ENCODE measurements at regions not wholly inside any gene's neighbourhood (a gene's known extent, or its start where the extent isn't known, plus 50 kb on each side); places are given as distances from the start of the nearest gene placed in this dataset.

DNA sequence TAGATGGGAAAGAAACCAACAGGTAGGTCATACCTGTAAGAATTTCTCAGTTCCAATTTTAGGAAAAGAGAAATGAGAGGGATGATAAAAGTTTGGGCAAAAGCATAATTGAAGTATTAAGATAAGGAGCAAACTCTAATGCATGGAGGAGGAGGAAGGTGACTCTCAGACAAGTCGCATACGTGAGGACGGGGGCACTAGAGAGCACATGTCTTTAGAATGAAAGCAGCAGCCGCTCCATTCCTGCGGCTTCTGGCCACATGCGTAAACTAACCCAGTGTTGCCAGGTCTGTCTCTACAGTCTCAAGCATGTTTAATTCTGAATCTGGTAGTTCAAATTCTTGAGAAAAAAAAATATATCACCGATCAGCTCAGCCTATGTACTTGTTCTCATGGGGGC, 371.5 kb upstream of the SLC30A5 start:
- H3K36me3 ChIP-seq (ENCODE audit: low read depth), result no peaks in the 10 kb centered on the region
- H3K27ac ChIP-seq (ENCODE audit: poor library complexity, severe bottlenecking), result no peak overlapping the region
- no peak for ATAC-seq (ENCODE audit: low read depth)
- no peaks in the 10 kb centered on the region for H3K9me3 ChIP-seq (ENCODE audit: severe bottlenecking)
- no peak for DNase-seq (ENCODE audit: low spot score)
- no peaks in the 10 kb centered on the region for H3K4me1 ChIP-seq (ENCODE audit: insufficient read depth, poor library complexity, severe bottlenecking)
- TF ChIP-seq CTCF (IDR thresholded peaks at IDR 0.05; ENCODE audit: poor library complexity, severe bottlenecking), result no peak
- no peak overlapping the region for H3K4me3 ChIP-seq (ENCODE audit: severe bottlenecking)
- H3K27me3 ChIP-seq (ENCODE audit: insufficient read depth, poor library complexity, severe bottlenecking), result no peaks in the 10 kb centered on the region

GRCh38 chr5:68725905-68726683, 367.7 kb upstream of the SLC30A5 start:
- no peak for TF ChIP-seq CTCF (IDR thresholded peaks at IDR 0.05; ENCODE audit: poor library complexity, severe bottlenecking)
- no peak overlapping the region for H3K4me3 ChIP-seq (ENCODE audit: severe bottlenecking)
- H3K4me1 ChIP-seq (ENCODE audit: insufficient read depth, poor library complexity, severe bottlenecking), result no peaks in the 10 kb centered on the region
- DNase-seq (ENCODE audit: low spot score), result no peak
- H3K27me3 ChIP-seq (ENCODE audit: insufficient read depth, poor library complexity, severe bottlenecking), result no peaks in the 10 kb centered on the region
- no peak for ATAC-seq (ENCODE audit: low read depth)
- H3K36me3 ChIP-seq (ENCODE audit: low read depth), result no peaks in the 10 kb centered on the region
- no peak overlapping the region for H3K27ac ChIP-seq (ENCODE audit: poor library complexity, severe bottlenecking)
- H3K9me3 ChIP-seq (ENCODE audit: severe bottlenecking), result no peaks in the 10 kb centered on the region

DNA sequence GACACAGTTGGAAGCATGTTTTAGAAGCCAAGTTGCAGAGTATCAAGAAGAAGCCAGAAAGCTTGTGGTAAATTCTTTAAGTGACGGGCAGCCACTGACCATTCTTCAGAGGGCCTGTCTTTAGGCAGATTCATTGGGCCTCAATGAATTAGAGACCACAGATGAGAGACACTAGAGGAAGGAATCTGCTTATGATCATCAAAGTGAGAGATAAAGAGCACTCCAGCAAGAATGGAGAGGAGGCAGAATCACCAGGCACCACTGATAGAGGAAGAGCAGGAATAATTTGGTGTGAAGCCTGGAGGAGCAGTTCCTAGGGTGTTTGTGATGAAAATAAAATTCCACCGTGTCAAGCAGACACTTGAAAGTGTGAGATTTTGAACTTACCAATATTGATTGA, 365.9 kb upstream of the SLC30A5 start:
- H3K27me3 ChIP-seq (ENCODE audit: insufficient read depth, poor library complexity, severe bottlenecking), result no peaks in the 10 kb centered on the region
- H3K9me3 ChIP-seq (ENCODE audit: severe bottlenecking), result no peaks in the 10 kb centered on the region
- H3K36me3 ChIP-seq (ENCODE audit: low read depth), result no peaks in the 10 kb centered on the region
- TF ChIP-seq CTCF (IDR thresholded peaks at IDR 0.05; ENCODE audit: poor library complexity, severe bottlenecking), result no peak
- H3K27ac ChIP-seq (ENCODE audit: poor library complexity, severe bottlenecking), result no peak overlapping the region
- ATAC-seq (ENCODE audit: low read depth), result no peak
- no peaks in the 10 kb centered on the region for H3K4me1 ChIP-seq (ENCODE audit: insufficient read depth, poor library complexity, severe bottlenecking)
- H3K4me3 ChIP-seq (ENCODE audit: severe bottlenecking), result no peak overlapping the region
- no peak for DNase-seq (ENCODE audit: low spot score)

DNA sequence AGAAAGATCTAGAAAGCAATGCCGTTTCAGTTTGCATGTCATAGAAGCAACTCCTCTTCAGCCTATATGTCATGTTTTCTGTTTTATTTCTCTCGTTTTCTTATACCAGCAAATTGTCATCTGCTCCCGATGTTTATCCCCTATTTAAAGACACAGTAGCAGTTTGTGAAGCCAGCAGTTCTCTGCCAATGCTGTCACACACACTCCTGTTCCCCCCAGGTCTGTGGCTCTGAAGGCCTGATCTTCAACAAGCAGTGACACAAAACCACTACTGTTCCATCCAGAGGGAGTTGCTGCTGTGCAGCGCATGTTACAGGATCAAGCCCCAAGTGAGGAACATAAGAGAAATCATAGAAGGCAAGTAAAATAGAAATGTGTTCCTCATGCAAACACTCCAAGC, 364.1 kb upstream of the SLC30A5 start:
- Histone ChIP-seq H3K27ac (ENCODE audit: poor library complexity, severe bottlenecking) (no peak overlapping the region), H3K4me1 (ENCODE audit: insufficient read depth, poor library complexity, severe bottlenecking) (no peaks in the 10 kb centered on the region), H3K4me3 (ENCODE audit: severe bottlenecking) (no peak overlapping the region), H3K36me3 (ENCODE audit: low read depth) (no peaks in the 10 kb centered on the region), H3K27me3 (ENCODE audit: insufficient read depth, poor library complexity, severe bottlenecking) (no peaks in the 10 kb centered on the region), H3K9me3 (ENCODE audit: severe bottlenecking) (no peaks in the 10 kb centered on the region)
- DNase-seq (ENCODE audit: low spot score) (no peak), ATAC-seq (ENCODE audit: low read depth) (no peak)
- TF ChIP-seq CTCF (IDR thresholded peaks at IDR 0.05; ENCODE audit: poor library complexity, severe bottlenecking), result no peak
